GM12878 (cell line): ENCODE measurements at regions not wholly inside any gene's neighbourhood (a gene's known extent, or its start where the extent isn't known, plus 50 kb on each side); places are given as distances from the start of the nearest gene placed in this dataset.

ENCODE experiments used
- E2F4 ChIP-seq: IDR thresholded peaks from 2 replicates; pipeline ENCODE4 v1.6.1; 2012; ENCODE audit warnings: low read depth, low read length, improper control_type of control experiment
- MYC ChIP-seq: IDR thresholded peaks from 2 replicates; pipeline ENCODE4 v1.6.1; 2011; ENCODE audit warnings: mild to moderate bottlenecking, low read length, moderate library complexity, inconsistent platforms; ENCODE audit not compliant: insufficient read depth, insufficient replicate concordance, insufficient read length, severe bottlenecking
- ZNF274 ChIP-seq: IDR thresholded peaks from one replicate; pipeline ENCODE4 v1.8.0; 2011; ENCODE audit not compliant: insufficient read length, insufficient read depth

DNA sequence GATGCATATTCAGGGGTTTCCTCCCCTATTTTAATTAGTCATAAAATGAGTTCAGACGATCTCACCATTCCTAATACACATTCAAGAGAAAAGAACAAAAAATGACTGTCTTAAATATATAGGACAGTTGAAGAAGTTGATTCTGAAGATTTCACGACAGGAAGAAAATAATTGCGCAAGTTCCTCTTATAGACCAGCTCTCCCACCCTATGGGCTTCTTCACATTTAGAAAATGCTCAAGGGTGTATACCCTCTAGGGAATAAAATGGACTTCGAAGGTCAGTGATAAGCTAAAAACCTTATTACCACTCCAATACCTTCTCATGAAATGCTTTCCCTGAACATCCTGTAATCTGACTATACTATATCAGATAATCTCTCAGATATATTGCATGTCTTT lies 149.2 kb upstream of the TEX13C start:
- TF ChIP-seq E2F4 (no peak), ZNF274 (no peak), MYC (no peak)
